ENCODE measurements at regions not wholly inside any gene's neighbourhood (a gene's known extent, or its start where the extent isn't known, plus 50 kb on each side); places are given as distances from the start of the nearest gene placed in this dataset.

DNA sequence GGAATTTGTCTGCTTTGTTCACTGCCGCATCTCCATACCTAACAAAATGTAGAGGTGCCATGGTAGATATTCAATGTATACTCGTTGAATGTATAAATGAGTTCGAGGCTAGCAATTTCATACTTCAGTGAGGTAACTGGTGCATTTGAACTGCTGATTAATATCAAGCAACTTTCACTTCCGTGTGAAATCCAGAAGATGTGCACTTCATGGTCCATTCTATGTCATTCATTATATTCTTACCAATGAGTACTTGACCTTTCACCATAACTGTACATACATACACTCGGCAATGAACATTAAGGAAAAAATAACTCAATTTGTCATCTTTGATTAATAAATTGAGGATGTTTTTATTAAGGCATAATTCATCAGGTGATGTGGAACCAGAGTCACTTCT, 598.5 kb downstream of the ZNF385D start:
- H3K79me2 ChIP-seq (ENCODE audit: control insufficient read depth, insufficient read depth, low read length), result no peaks in the 10 kb centered on the region
- no peak overlapping the region for H3K27ac ChIP-seq (ENCODE audit: insufficient read depth, low read length)
- H2AFZ ChIP-seq (ENCODE audit: low read length), result no peak overlapping the region
- no peaks in the 10 kb centered on the region for H3K4me1 ChIP-seq (ENCODE audit: control insufficient read depth, extremely low read depth, insufficient read depth, low read length)
- no peaks in the 10 kb centered on the region for H3K9me3 ChIP-seq (ENCODE audit: control insufficient read depth, insufficient read depth, low read depth, low read length)
- H3K4me2 ChIP-seq (ENCODE audit: extremely low read depth, insufficient read depth, low read length), result no peak overlapping the region
- DNase-seq (ENCODE audit: low read depth in 2 of 2), result no peak
- H3K4me3 ChIP-seq (replicated peaks in 1 of 4; ENCODE audit: control extremely low read depth in 1 of 4, insufficient read depth in 1 of 4, low read depth in 3 of 4, low read length in 4 of 4), result no peak overlapping the region
- no peak overlapping the region for H3K9ac ChIP-seq (ENCODE audit: insufficient read depth, low read length)
- H3K36me3 ChIP-seq (ENCODE audit: control insufficient read depth, insufficient read depth, low read length), result no peaks in the 10 kb centered on the region
- H3K27me3 ChIP-seq (ENCODE audit: control insufficient read depth, insufficient read depth, low read length), result no peaks in the 10 kb centered on the region
- TF ChIP-seq CTCF (conservative IDR thresholded peaks at IDR 0.05 in 1 of 2, IDR thresholded peaks at IDR 0.05 in 1 of 2; ENCODE audit: low read depth in 1 of 2, low read length in 2 of 2), result no peak
- no peak for TF ChIP-seq EZH2 (IDR thresholded peaks at IDR 0.05; ENCODE audit: low read length, missing control alignments)
- no peaks in the 10 kb centered on the region for H4K20me1 ChIP-seq (ENCODE audit: control insufficient read depth, extremely low read depth, insufficient read depth, low read length)

- Histone ChIP-seq H3K4me1 (ENCODE audit: control insufficient read depth, extremely low read depth, insufficient read depth, low read length) (no peaks in the 10 kb centered on the region), H3K27me3 (ENCODE audit: control insufficient read depth, insufficient read depth, low read length) (no peaks in the 10 kb centered on the region), H3K79me2 (ENCODE audit: control insufficient read depth, insufficient read depth, low read length) (no peaks in the 10 kb centered on the region), H3K9ac (ENCODE audit: insufficient read depth, low read length) (no peak overlapping the region), H3K4me2 (ENCODE audit: extremely low read depth, insufficient read depth, low read length) (no peak overlapping the region), H3K9me3 (ENCODE audit: control insufficient read depth, insufficient read depth, low read depth, low read length) (no peaks in the 10 kb centered on the region), H2AFZ (ENCODE audit: low read length) (no peak overlapping the region), H3K4me3 (replicated peaks in 1 of 4; ENCODE audit: control extremely low read depth in 1 of 4, insufficient read depth in 1 of 4, low read depth in 3 of 4, low read length in 4 of 4) (no peak overlapping the region), H3K27ac (ENCODE audit: insufficient read depth, low read length) (no peak overlapping the region), H4K20me1 (ENCODE audit: control insufficient read depth, extremely low read depth, insufficient read depth, low read length) (no peaks in the 10 kb centered on the region), H3K36me3 (ENCODE audit: control insufficient read depth, insufficient read depth, low read length) (no peaks in the 10 kb centered on the region)
- no peak for DNase-seq (ENCODE audit: low read depth in 2 of 2)
- TF ChIP-seq EZH2 (IDR thresholded peaks at IDR 0.05; ENCODE audit: low read length, missing control alignments) (no peak), CTCF (conservative IDR thresholded peaks at IDR 0.05 in 1 of 2, IDR thresholded peaks at IDR 0.05 in 1 of 2; ENCODE audit: low read depth in 1 of 2, low read length in 2 of 2) (no peak)
These were observed 608.1 kb downstream of the ZNF385D start for GRCh38 chr3:21142949-21143348.

GRCh38 chr3:21142031-21142430, 609.0 kb downstream of the ZNF385D start:
- Histone ChIP-seq H3K4me2 (ENCODE audit: extremely low read depth, insufficient read depth, low read length) (no peak overlapping the region), H2AFZ (ENCODE audit: low read length) (no peak overlapping the region), H3K79me2 (ENCODE audit: control insufficient read depth, insufficient read depth, low read length) (no peaks in the 10 kb centered on the region), H3K27me3 (ENCODE audit: control insufficient read depth, insufficient read depth, low read length) (no peaks in the 10 kb centered on the region), H3K36me3 (ENCODE audit: control insufficient read depth, insufficient read depth, low read length) (no peaks in the 10 kb centered on the region), H3K27ac (ENCODE audit: insufficient read depth, low read length) (no peak overlapping the region), H3K9ac (ENCODE audit: insufficient read depth, low read length) (no peak overlapping the region), H3K4me1 (ENCODE audit: control insufficient read depth, extremely low read depth, insufficient read depth, low read length) (no peaks in the 10 kb centered on the region), H3K4me3 (replicated peaks in 1 of 4; ENCODE audit: control extremely low read depth in 1 of 4, insufficient read depth in 1 of 4, low read depth in 3 of 4, low read length in 4 of 4) (no peak overlapping the region), H4K20me1 (ENCODE audit: control insufficient read depth, extremely low read depth, insufficient read depth, low read length) (no peaks in the 10 kb centered on the region), H3K9me3 (ENCODE audit: control insufficient read depth, insufficient read depth, low read depth, low read length) (no peaks in the 10 kb centered on the region)
- no peak for DNase-seq (ENCODE audit: low read depth in 2 of 2)
- no peak for TF ChIP-seq EZH2 (IDR thresholded peaks at IDR 0.05; ENCODE audit: low read length, missing control alignments)
- no peak for TF ChIP-seq CTCF (conservative IDR thresholded peaks at IDR 0.05 in 1 of 2, IDR thresholded peaks at IDR 0.05 in 1 of 2; ENCODE audit: low read depth in 1 of 2, low read length in 2 of 2)

Data from fibroblast of lung (primary cell).